ENCODE measurements at regions not wholly inside any gene's neighbourhood (a gene's known extent, or its start where the extent isn't known, plus 50 kb on each side); places are given as distances from the start of the nearest gene placed in this dataset.
"Not testable (repeated sequence)": the region's sequence is repeated elsewhere in the genome, so short reads cannot be mapped to it uniquely, and the experiment has no call there.

DNA sequence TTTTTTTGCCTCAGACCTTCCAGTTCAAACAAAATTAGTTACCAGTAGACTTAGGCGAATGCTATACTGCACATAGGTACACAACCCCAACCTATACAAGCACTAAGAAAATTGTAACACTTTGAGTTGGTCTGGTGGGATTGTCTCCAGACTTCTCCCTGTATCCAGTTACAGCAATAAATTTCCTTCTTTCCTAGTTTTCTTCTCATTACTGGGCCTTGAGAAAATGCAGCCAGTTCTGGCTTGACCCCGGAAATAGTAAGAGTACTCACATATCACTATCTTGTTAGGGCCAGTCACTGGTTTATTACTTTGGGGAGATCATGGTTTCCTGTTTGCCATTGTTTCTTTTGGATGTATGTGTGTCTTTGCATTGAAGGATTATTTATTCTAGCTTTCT lies 868.4 kb downstream of the DIPK2A start:
- DNase-seq, result no peak
- H3K36me3 Mint-ChIP-seq (ENCODE audit: low read depth), result no peaks in the 10 kb centered on the region
- intact Hi-C loops (cut with DNase I, micrococcal nuclease), result no loop called here
- POLR2A ChIA-PET, result no interaction called here
- no peaks in the 10 kb centered on the region for H3K27me3 Mint-ChIP-seq
- no peak overlapping the region for H3K27ac Mint-ChIP-seq
- no peak for ATAC-seq
- H3K4me1 Mint-ChIP-seq, result no peaks in the 10 kb centered on the region
- CTCF ChIA-PET, result no interaction called here
- H3K4me3 Mint-ChIP-seq, result no peak overlapping the region
- H3K9me3 Mint-ChIP-seq (ENCODE audit: low read depth), result peaks cover 13% of the 10 kb centered on the region

DNA sequence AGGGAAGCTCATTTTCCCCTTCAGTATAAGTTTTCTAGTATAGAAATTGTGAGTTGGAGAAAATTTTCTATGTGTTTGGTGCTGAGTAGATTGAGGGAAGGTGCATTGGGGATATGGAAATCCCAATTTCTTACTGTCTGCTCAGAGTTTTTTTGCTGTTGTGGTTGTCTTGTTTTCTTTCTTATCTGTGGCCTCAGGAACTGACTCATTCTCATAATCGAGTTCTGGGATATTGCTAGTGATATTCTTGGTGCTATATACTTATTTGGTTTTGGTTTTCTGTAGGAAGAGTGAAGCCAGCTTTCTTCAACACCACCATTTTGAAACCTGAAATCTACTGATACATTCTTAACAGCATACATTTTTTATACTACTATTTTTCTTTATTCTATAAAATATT lies 869.2 kb downstream of the DIPK2A start:
- no peak overlapping the region for H3K4me3 Mint-ChIP-seq
- H3K27ac Mint-ChIP-seq, result no peak overlapping the region
- DNase-seq (no peak), ATAC-seq (no peak)
- POLR2A ChIA-PET, result no interaction called here
- intact Hi-C loops (cut with DNase I, micrococcal nuclease), result no loop called here
- peaks cover 5% of the 10 kb centered on the region for H3K9me3 Mint-ChIP-seq (ENCODE audit: low read depth)
- H3K4me1 Mint-ChIP-seq, result no peaks in the 10 kb centered on the region
- no peaks in the 10 kb centered on the region for H3K27me3 Mint-ChIP-seq
- H3K36me3 Mint-ChIP-seq (ENCODE audit: low read depth), result no peaks in the 10 kb centered on the region
- CTCF ChIA-PET, result no interaction called here

DNA sequence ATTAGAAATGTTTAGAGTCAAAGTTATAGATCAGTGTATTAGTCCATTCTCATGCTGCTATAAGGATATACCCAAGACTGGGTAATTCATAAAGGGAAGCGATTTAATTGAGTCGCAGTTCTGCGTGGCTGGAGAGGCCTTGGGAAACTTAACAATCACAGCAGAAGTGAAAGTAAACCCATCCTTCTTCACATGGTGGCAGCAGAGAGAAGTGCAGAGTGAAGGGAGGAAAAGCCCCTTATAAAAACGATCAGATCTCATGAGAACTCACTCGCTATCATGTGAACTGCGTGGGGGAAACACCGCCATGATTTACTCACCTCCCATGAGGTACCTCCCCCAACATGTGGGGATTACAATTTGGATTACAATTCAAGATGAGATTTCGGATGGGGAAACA lies 871.5 kb downstream of the DIPK2A start:
- DNase-seq (no peak), ATAC-seq (no peak)
- Mint-ChIP-seq H3K27me3 (no peaks in the 10 kb centered on the region), H3K27ac (no peak overlapping the region), H3K9me3 (ENCODE audit: low read depth) (peaks cover 3% of the 10 kb centered on the region), H3K36me3 (ENCODE audit: low read depth) (no peaks in the 10 kb centered on the region), H3K4me3 (no peak overlapping the region), H3K4me1 (no peaks in the 10 kb centered on the region)
- CTCF ChIA-PET, result no interaction called here
- POLR2A ChIA-PET, result no interaction called here
- intact Hi-C loops (cut with DNase I, micrococcal nuclease), result no loop called here

DNA sequence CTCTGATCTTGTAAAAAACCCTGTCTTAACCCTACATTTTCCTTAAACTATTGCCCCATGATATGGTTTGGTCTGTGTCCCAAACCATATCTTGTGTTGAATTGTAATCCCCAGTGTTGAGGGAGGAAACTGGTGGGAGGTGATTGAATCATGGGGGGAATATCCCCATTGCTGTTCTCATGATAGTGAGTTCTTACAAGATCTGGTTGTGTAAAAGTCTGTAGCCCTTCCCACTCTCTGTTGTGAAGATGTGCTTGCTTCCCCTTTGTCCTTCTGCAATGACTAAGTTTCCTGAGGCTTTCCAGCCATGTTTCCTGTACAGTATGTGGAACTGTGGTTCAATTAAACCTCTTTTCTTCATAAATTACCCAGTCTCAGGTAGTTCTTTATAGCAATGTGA lies 881.4 kb downstream of the DIPK2A start:
- ATAC-seq, result no peak
- intact Hi-C loops (cut with DNase I, micrococcal nuclease), result no loop called here
- CTCF ChIA-PET, result no interaction called here
- H3K4me3 Mint-ChIP-seq, result no peak overlapping the region
- H3K27me3 Mint-ChIP-seq, result no peaks in the 10 kb centered on the region
- no peaks in the 10 kb centered on the region for H3K4me1 Mint-ChIP-seq
- POLR2A ChIA-PET, result interaction anchor here (0.9 kb wide), 1 partner anchor 17 kb away, joined by 4 read pairs; no protein-coding TSS in a partner anchor
- no peaks in the 10 kb centered on the region for H3K36me3 Mint-ChIP-seq (ENCODE audit: low read depth)
- H3K9me3 Mint-ChIP-seq (ENCODE audit: low read depth), result no peaks in the 10 kb centered on the region
- H3K27ac Mint-ChIP-seq, result no peak overlapping the region
- DNase-seq, result no peak

DNA sequence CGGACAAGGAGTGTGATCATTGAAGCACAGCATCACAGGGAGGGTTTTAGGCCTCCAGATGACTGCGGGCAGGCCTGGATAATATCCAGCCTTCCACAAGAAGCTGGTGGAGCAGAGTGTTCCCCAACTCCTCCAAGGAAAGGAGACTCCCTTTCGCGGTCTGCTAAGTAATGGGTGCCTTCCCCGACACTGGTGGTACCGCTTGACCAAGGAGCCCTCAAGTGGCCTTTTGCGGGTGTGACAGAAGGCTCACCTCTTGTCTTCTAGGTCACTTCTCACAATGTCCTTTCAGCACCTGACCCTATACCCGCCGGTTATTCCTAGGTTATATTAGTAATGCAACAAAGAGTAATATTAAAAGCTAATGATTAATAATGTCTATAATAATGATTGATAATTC lies 882.4 kb downstream of the DIPK2A start:
- H3K27ac Mint-ChIP-seq; ATAC-seq; CTCF ChIA-PET; H3K27me3 Mint-ChIP-seq; intact Hi-C loops (cut with DNase I, micrococcal nuclease); DNase-seq; H3K4me3 Mint-ChIP-seq; H3K9me3 Mint-ChIP-seq (ENCODE audit: low read depth); H3K36me3 Mint-ChIP-seq (ENCODE audit: low read depth); H3K4me1 Mint-ChIP-seq: not testable (repeated sequence)
- POLR2A ChIA-PET, result interaction anchor here (0.9 kb wide), 1 partner anchor 16 kb away, joined by 4 read pairs; no protein-coding TSS in a partner anchor

DNA sequence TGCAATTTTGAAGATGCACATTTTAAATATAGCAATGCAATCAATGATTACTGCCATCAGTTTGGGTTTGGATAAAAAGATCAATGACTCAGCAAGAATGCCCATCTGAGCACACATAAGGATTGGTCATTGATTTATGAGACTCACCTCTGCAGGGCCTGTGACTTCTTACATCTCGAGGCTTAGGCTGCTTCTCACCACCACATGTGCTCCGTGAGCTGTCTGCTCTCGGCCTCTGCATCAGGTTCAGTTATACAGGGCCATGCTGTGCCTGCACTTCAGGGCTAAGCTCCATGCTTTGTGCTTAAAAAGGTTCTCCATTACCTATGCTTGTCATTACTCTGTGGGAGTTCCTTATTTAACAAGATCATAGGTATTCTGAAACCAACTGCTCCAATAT lies 887.5 kb downstream of the DIPK2A start:
- DNase-seq, result no peak
- H3K4me3 Mint-ChIP-seq, result no peak overlapping the region
- H3K4me1 Mint-ChIP-seq, result no peaks in the 10 kb centered on the region
- H3K27ac Mint-ChIP-seq, result no peak overlapping the region
- ChIA-PET POLR2A (no interaction called here), CTCF (no interaction called here)
- no peaks in the 10 kb centered on the region for H3K9me3 Mint-ChIP-seq (ENCODE audit: low read depth)
- no peaks in the 10 kb centered on the region for H3K27me3 Mint-ChIP-seq
- no peak for ATAC-seq
- H3K36me3 Mint-ChIP-seq (ENCODE audit: low read depth), result no peaks in the 10 kb centered on the region
- intact Hi-C loops (cut with DNase I, micrococcal nuclease), result no loop called here

DNA sequence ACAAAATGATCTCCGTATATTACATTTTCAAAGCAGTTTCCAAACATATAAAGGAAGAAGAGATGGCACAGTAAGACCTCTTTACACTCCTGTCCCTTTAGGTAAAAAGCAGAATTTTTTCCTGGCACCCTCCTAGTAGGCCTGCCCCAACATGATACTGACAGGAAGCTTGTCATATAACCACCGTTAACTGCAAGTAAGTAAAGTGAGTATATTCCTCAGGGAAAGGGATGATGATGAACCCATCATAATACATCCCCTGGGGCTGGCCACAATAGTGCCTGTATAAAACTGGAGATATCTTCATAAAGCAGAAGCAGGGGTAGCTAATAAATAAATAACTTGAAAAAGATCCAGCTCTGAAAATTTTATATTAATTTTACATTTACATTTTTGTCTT lies 893.0 kb downstream of the DIPK2A start:
- no peaks in the 10 kb centered on the region for H3K27me3 Mint-ChIP-seq
- H3K9me3 Mint-ChIP-seq (ENCODE audit: low read depth), result no peaks in the 10 kb centered on the region
- no peak for DNase-seq
- H3K4me3 Mint-ChIP-seq, result no peak overlapping the region
- ChIA-PET CTCF (no interaction called here), POLR2A (no interaction called here)
- H3K27ac Mint-ChIP-seq, result no peak overlapping the region
- intact Hi-C loops (cut with DNase I, micrococcal nuclease), result no loop called here
- no peaks in the 10 kb centered on the region for H3K36me3 Mint-ChIP-seq (ENCODE audit: low read depth)
- ATAC-seq, result no peak
- H3K4me1 Mint-ChIP-seq, result no peaks in the 10 kb centered on the region

DNA sequence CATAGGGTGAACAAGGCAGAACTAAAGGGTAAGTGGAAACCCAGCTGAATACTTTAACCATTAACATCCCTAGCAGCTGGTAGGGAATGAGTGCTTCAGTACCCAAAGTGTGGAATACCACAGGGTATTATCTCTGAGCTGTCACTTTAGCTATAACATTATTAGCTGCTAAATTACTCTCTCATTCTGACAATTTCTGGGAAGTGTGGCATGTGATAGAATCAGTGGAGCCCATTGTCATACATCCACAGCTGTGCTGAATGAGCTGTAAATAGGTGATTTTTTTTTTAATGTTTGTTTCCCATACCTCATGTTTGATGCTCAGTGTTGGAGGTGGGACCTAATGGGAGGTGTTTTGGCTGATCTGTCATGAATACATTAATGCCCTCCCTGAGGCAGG lies 894.3 kb downstream of the DIPK2A start:
- CTCF ChIA-PET, result no interaction called here
- Mint-ChIP-seq H3K4me1 (no peaks in the 10 kb centered on the region), H3K27ac (no peak overlapping the region), H3K9me3 (ENCODE audit: low read depth) (no peaks in the 10 kb centered on the region), H3K36me3 (ENCODE audit: low read depth) (no peaks in the 10 kb centered on the region), H3K4me3 (no peak overlapping the region), H3K27me3 (no peaks in the 10 kb centered on the region)
- no peak for ATAC-seq
- intact Hi-C loops (cut with DNase I, micrococcal nuclease), result no loop called here
- no peak for DNase-seq
- POLR2A ChIA-PET, result no interaction called here

DNA sequence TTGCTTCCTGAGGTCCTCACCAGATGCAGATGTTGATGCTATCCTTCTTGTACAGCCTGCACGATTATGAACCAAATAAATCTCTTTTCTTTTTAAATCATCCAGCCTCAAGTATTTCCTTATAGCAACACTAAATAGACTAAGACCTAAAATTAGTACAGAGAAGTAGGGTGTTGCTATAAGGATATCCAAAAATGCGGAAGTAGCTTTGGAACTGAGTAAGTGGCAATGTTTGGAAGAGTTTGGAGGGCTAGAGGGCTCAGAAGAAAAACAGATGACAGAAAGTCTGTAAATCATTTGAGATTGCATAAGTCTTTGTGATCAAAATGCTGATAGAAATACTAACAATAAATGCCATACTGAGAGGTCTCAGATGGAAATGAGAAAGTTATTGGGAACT lies 894.9 kb downstream of the DIPK2A start:
- Mint-ChIP-seq H3K36me3 (ENCODE audit: low read depth) (no peaks in the 10 kb centered on the region), H3K27me3 (no peaks in the 10 kb centered on the region), H3K27ac (no peak overlapping the region), H3K4me1 (no peaks in the 10 kb centered on the region), H3K9me3 (ENCODE audit: low read depth) (no peaks in the 10 kb centered on the region), H3K4me3 (no peak overlapping the region)
- ChIA-PET POLR2A (no interaction called here), CTCF (no interaction called here)
- intact Hi-C loops (cut with DNase I, micrococcal nuclease), result no loop called here
- ATAC-seq (no peak), DNase-seq (no peak)

DNA sequence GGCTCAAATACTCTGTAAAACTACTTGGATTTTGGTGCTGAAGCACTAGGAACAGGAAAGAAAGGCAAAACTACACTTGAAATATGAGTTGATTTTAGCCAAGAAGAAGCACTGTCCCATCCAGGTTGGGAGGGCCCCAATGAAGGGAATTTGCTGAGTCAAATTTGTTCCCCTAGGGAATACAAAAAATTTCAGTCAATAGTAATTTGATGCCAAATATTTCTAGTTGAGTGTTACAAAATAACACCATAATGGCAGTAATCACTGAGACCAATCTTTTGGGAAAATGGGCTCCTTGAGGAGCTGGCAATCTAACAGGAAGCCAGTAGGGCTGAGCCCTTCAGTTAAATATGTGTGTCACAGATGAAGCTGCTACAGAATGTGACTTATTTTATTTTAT lies 896.9 kb downstream of the DIPK2A start:
- DNase-seq (no peak), ATAC-seq (no peak)
- H3K36me3 Mint-ChIP-seq (ENCODE audit: low read depth), result no peaks in the 10 kb centered on the region
- intact Hi-C loops (cut with DNase I, micrococcal nuclease), result no loop called here
- H3K27ac Mint-ChIP-seq, result no peak overlapping the region
- no peaks in the 10 kb centered on the region for H3K9me3 Mint-ChIP-seq (ENCODE audit: low read depth)
- no peaks in the 10 kb centered on the region for H3K4me1 Mint-ChIP-seq
- ChIA-PET POLR2A (no interaction called here), CTCF (no interaction called here)
- no peaks in the 10 kb centered on the region for H3K27me3 Mint-ChIP-seq
- no peak overlapping the region for H3K4me3 Mint-ChIP-seq

DNA sequence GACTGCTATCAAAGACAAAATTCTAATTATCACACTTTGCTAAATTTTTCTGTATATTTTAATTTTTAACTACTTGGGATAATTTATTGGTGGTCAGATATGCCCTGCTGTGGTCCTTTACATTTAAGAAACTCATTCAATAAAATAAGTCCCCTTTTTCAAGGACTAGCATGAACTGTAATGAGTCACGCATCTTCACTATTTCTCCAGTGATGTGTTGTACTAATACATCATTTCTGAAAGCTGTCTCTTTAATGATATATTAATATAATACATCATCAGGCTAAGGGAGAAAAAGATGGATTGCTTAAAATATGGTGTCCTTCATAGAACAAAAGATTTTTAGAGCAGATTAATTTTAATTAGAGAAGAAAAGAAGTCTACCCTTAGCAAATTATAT lies 901.4 kb downstream of the DIPK2A start:
- H3K4me3 Mint-ChIP-seq, result no peak overlapping the region
- no peaks in the 10 kb centered on the region for H3K27me3 Mint-ChIP-seq
- no peak for DNase-seq
- H3K4me1 Mint-ChIP-seq, result no peaks in the 10 kb centered on the region
- no peaks in the 10 kb centered on the region for H3K9me3 Mint-ChIP-seq (ENCODE audit: low read depth)
- no peaks in the 10 kb centered on the region for H3K36me3 Mint-ChIP-seq (ENCODE audit: low read depth)
- ChIA-PET POLR2A (no interaction called here), CTCF (no interaction called here)
- ATAC-seq, result no peak
- H3K27ac Mint-ChIP-seq, result no peak overlapping the region
- intact Hi-C loops (cut with DNase I, micrococcal nuclease), result no loop called here

DNA sequence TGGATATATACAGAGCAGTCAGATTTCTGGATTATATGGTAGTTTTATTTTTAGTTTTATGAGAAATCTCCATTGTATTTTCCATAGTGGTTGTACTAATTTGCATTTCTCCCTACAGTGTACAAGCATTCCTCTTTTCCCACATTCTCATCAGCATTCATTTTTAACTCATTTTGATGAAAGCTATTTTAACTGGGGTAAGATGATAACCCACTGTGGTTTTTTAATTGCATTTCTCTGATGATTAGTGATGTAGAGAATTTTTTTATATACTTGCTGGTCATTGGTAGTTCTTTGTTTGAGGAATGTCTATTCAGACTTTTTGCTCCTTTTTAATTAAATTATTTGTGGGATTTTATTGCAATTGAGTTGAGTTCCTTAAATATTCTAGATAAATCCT lies 903.6 kb downstream of the DIPK2A start:
- ATAC-seq, result no peak
- Mint-ChIP-seq H3K27ac (no peak overlapping the region), H3K9me3 (ENCODE audit: low read depth) (no peaks in the 10 kb centered on the region), H3K4me3 (no peak overlapping the region), H3K27me3 (no peaks in the 10 kb centered on the region), H3K36me3 (ENCODE audit: low read depth) (no peaks in the 10 kb centered on the region), H3K4me1 (no peaks in the 10 kb centered on the region)
- DNase-seq, result no peak
- CTCF ChIA-PET, result no interaction called here
- POLR2A ChIA-PET, result no interaction called here
- intact Hi-C loops (cut with DNase I, micrococcal nuclease), result no loop called here

DNA sequence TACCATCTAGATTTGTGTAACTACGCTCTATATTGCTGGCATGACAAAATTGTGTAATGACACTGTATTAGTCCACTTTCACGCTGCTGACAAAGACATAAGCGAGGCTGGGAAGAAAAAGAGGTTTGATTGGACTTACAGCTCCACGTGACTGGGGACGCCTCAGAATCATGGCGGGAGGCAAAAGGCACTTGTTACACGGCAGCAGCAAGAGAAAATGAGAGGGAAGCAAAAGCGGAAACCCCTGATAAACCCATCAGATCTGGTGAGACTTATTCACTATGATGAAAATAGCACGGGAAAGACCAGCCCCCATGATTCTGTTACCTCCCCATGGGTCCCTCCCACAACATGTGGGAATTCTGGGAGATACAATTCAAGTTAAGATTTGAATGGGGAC lies 905.7 kb downstream of the DIPK2A start:
- no peaks in the 10 kb centered on the region for H3K36me3 Mint-ChIP-seq (ENCODE audit: low read depth)
- no peaks in the 10 kb centered on the region for H3K4me1 Mint-ChIP-seq
- no peak for DNase-seq
- H3K27ac Mint-ChIP-seq, result no peak overlapping the region
- ChIA-PET CTCF (interaction anchor here (1.2 kb wide), 1 partner anchor 18 kb away, joined by 3 read pairs; no protein-coding TSS in a partner anchor), POLR2A (no interaction called here)
- no peak for ATAC-seq
- no peaks in the 10 kb centered on the region for H3K9me3 Mint-ChIP-seq (ENCODE audit: low read depth)
- no peak overlapping the region for H3K4me3 Mint-ChIP-seq
- no peaks in the 10 kb centered on the region for H3K27me3 Mint-ChIP-seq
- intact Hi-C loops (cut with DNase I, micrococcal nuclease), result no loop called here

Measured in activated CD4-positive, alpha-beta T cell treated with anti-CD3 and anti-CD28 coated beads for 36 hours (primary cell).